ENCODE measurements at regions not wholly inside any gene's neighbourhood (a gene's known extent, or its start where the extent isn't known, plus 50 kb on each side); places are given as distances from the start of the nearest gene placed in this dataset.

- ChIA-PET CTCF (interaction anchor here (0.6 kb wide), 1 partner anchor 307 kb away, joined by 6 read pairs; no protein-coding TSS in a partner anchor), POLR2A (no interaction called here)
- DNase-seq (ENCODE audit: low read depth) = no peak
- no peaks in the 10 kb centered on the region for H3K27me3 ChIP-seq (ENCODE audit: control insufficient read depth, insufficient read depth, low read length)
- no peak overlapping the region for H3K4me3 ChIP-seq (ENCODE audit: low read depth, low read length)
- no peaks in the 10 kb centered on the region for H3K36me3 ChIP-seq (ENCODE audit: control insufficient read depth, insufficient read depth, low read length)
- TF ChIP-seq CTCF (IDR thresholded peaks at IDR 0.05; ENCODE audit: insufficient read depth, low read depth, low read length) = no peak
These were observed 366.5 kb upstream of the AKR1E2 start for GRCh38 chr10:4459531-4459930.

GRCh38 chr10:4457597-4457996, 368.4 kb upstream of the AKR1E2 start:
- ChIA-PET CTCF (no interaction called here), POLR2A (no interaction called here)
- no peaks in the 10 kb centered on the region for H3K36me3 ChIP-seq (ENCODE audit: control insufficient read depth, insufficient read depth, low read length)
- no peak for DNase-seq (ENCODE audit: low read depth)
- H3K4me3 ChIP-seq (ENCODE audit: low read depth, low read length) = no peak overlapping the region
- no peaks in the 10 kb centered on the region for H3K27me3 ChIP-seq (ENCODE audit: control insufficient read depth, insufficient read depth, low read length)
- no peak for TF ChIP-seq CTCF (IDR thresholded peaks at IDR 0.05; ENCODE audit: insufficient read depth, low read depth, low read length)

- no peak for TF ChIP-seq CTCF (IDR thresholded peaks at IDR 0.05; ENCODE audit: insufficient read depth, low read depth, low read length)
- ChIA-PET CTCF (no interaction called here), POLR2A (no interaction called here)
- H3K27me3 ChIP-seq (ENCODE audit: control insufficient read depth, insufficient read depth, low read length) = no peaks in the 10 kb centered on the region
- DNase-seq (ENCODE audit: low read depth) = no peak
- H3K36me3 ChIP-seq (ENCODE audit: control insufficient read depth, insufficient read depth, low read length) = no peaks in the 10 kb centered on the region
- H3K4me3 ChIP-seq (ENCODE audit: low read depth, low read length) = no peak overlapping the region
These were observed 369.2 kb upstream of the AKR1E2 start for GRCh38 chr10:4456776-4457175.

GRCh38 chr10:4456279-4456678, 369.7 kb upstream of the AKR1E2 start:
- CTCF ChIA-PET = no interaction called here
- no peaks in the 10 kb centered on the region for H3K36me3 ChIP-seq (ENCODE audit: control insufficient read depth, insufficient read depth, low read length)

GRCh38 chr10:4453950-4454349, 372.1 kb upstream of the AKR1E2 start:
- ChIA-PET POLR2A (no interaction called here), CTCF (no interaction called here)
- Histone ChIP-seq H3K27me3 (ENCODE audit: control insufficient read depth, insufficient read depth, low read length) (no peaks in the 10 kb centered on the region), H3K36me3 (ENCODE audit: control insufficient read depth, insufficient read depth, low read length) (no peaks in the 10 kb centered on the region), H3K4me3 (ENCODE audit: low read depth, low read length) (no peak overlapping the region)
- TF ChIP-seq CTCF (IDR thresholded peaks at IDR 0.05; ENCODE audit: insufficient read depth, low read depth, low read length) = no peak
- DNase-seq (ENCODE audit: low read depth) = no peak

More at GRCh38 chr10:4456279-4456678, 369.7 kb upstream of the AKR1E2 start:
- POLR2A ChIA-PET = no interaction called here
- Histone ChIP-seq H3K4me3 (ENCODE audit: low read depth, low read length) (no peak overlapping the region), H3K27me3 (ENCODE audit: control insufficient read depth, insufficient read depth, low read length) (no peaks in the 10 kb centered on the region)
- no peak for TF ChIP-seq CTCF (IDR thresholded peaks at IDR 0.05; ENCODE audit: insufficient read depth, low read depth, low read length)
- DNase-seq (ENCODE audit: low read depth) = no peak
